HEK293 (cell line): ENCODE measurements at regions not wholly inside any gene's neighbourhood (a gene's known extent, or its start where the extent isn't known, plus 50 kb on each side); places are given as distances from the start of the nearest gene placed in this dataset.

Experiments used
- CTCF ChIA-PET: fragments of 350-600 bp; formaldehyde crosslinking; extraction: SDS; loops from one replicate; lab custom pipeline; 2021; ENCODE audit warnings: antibody characterized with exemption; lab: Yijun Ruan, JAX
- POLR2A ChIA-PET: fragments of 300-600 bp; formaldehyde crosslinking; extraction: SDS; loops from one replicate; lab custom pipeline; 2020; ENCODE audit warnings: antibody characterized with exemption, inconsistent platforms; lab: Yijun Ruan, JAX
- H3K27ac ChIP-seq: fragments of 200-500 bp; sonication (Bioruptor generic); 2 replicates; pipeline ENCODE4 v1.5.1; 2014; ENCODE audit warnings: low read depth, low read length, control low read depth, inconsistent platforms; ENCODE audit errors: extremely low read depth
- H3K36me3 ChIP-seq, 2 experiments: fragments of 200-500 bp in 1 of 2; sonication (Bioruptor generic) in 1 of 2; 1 replicate in 1 of 2; 2 replicates in 1 of 2; pipeline ENCODE4 v1.5.1; 2014 to 2017; ENCODE audit warnings: inconsistent platforms in 2 of 2, low read length in 2 of 2; ENCODE audit not compliant: control insufficient read depth in 2 of 2, insufficient read depth in 1 of 2
- H3K4me1 ChIP-seq: fragments of 200-500 bp; sonication (Bioruptor generic); 2 replicates; pipeline ENCODE4 v1.5.1; 2014; ENCODE audit warnings: mild to moderate bottlenecking, low read length, inconsistent platforms; ENCODE audit not compliant: control insufficient read depth, insufficient read depth
- H3K4me3 ChIP-seq: 2 replicates; pipeline ENCODE4 v1.5.1; 2011; ENCODE audit warnings: low read depth, mild to moderate bottlenecking, control low read depth, low read length, moderate library complexity
- H3K9me3 ChIP-seq: fragments of 200-500 bp; sonication (Bioruptor generic); 2 replicates; pipeline ENCODE4 v1.5.1; 2014; ENCODE audit warnings: low read depth, low read length, inconsistent platforms; ENCODE audit not compliant: control insufficient read depth, insufficient read depth
- GLIS2 ChIP-seq: fragments of 450-650 bp; formaldehyde crosslinking; IDR thresholded peaks from 2 replicates; pipeline ENCODE4 v1.5.1; 2016; ENCODE audit warnings: missing biosample characterization, missing genetic modification characterization
- KLF10 ChIP-seq: fragments of 450-650 bp; IDR thresholded peaks from 2 replicates; pipeline ENCODE4 v1.5.1; 2018; ENCODE audit warnings: missing biosample characterization, mild to moderate bottlenecking, missing genetic modification characterization
- PRDM1 ChIP-seq: fragments of 450-650 bp; formaldehyde crosslinking; IDR thresholded peaks from 2 replicates; pipeline ENCODE4; 2016; ENCODE audit warnings: missing biosample characterization, missing genetic modification characterization
- SCRT1 ChIP-seq: fragments of 450-650 bp; formaldehyde crosslinking; IDR thresholded peaks from 2 replicates; pipeline ENCODE4 v1.5.1; 2016; ENCODE audit warnings: missing biosample characterization, missing genetic modification characterization, borderline replicate concordance
- SCRT2 ChIP-seq: fragments of 450-650 bp; formaldehyde crosslinking; IDR thresholded peaks from 2 replicates; pipeline ENCODE4 v1.5.1; 2016; ENCODE audit warnings: missing biosample characterization, missing genetic modification characterization
- TSHZ1 ChIP-seq: fragments of 450-650 bp; formaldehyde crosslinking; IDR thresholded peaks from 2 replicates; pipeline ENCODE4 v1.5.1; 2016; ENCODE audit warnings: missing biosample characterization, missing genetic modification characterization, borderline replicate concordance
- WT1 ChIP-seq: fragments of 450-650 bp; formaldehyde crosslinking; IDR thresholded peaks from 2 replicates; pipeline ENCODE4 v1.5.1; 2016; ENCODE audit warnings: missing biosample characterization, missing genetic modification characterization
- YY1 ChIP-seq: fragments of 450-650 bp; formaldehyde crosslinking; IDR thresholded peaks from 2 replicates; pipeline ENCODE4 v1.5.1; 2018; ENCODE audit warnings: missing biosample characterization, missing genetic modification characterization
- YY2 ChIP-seq: fragments of 450-650 bp; formaldehyde crosslinking; IDR thresholded peaks from 2 replicates; pipeline ENCODE4 v1.5.1; 2016; ENCODE audit warnings: missing biosample characterization, missing genetic modification characterization
- ZBTB20 ChIP-seq: fragments of 450-650 bp; formaldehyde crosslinking; IDR thresholded peaks from 2 replicates; pipeline ENCODE4 v1.5.1; 2016; ENCODE audit warnings: missing biosample characterization, missing genetic modification characterization
- ZEB2 ChIP-seq: fragments of 450-650 bp; formaldehyde crosslinking; IDR thresholded peaks from 2 replicates; pipeline ENCODE4 v1.5.1; 2016; ENCODE audit warnings: missing biosample characterization, missing genetic modification characterization
- ZFP69B ChIP-seq: fragments of 450-650 bp; formaldehyde crosslinking; IDR thresholded peaks from 2 replicates; pipeline ENCODE4 v1.5.1; 2016; ENCODE audit warnings: missing biosample characterization, missing genetic modification characterization
- ZNF133 ChIP-seq: fragments of 450-650 bp; formaldehyde crosslinking; IDR thresholded peaks from 2 replicates; pipeline ENCODE4 v1.5.1; 2016; ENCODE audit warnings: missing biosample characterization, missing genetic modification characterization
- ZNF157 ChIP-seq: fragments of 450-650 bp; formaldehyde crosslinking; IDR thresholded peaks from 2 replicates; pipeline ENCODE4 v1.5.1; 2016; ENCODE audit warnings: missing biosample characterization, missing genetic modification characterization
- ZNF18 ChIP-seq: fragments of 450-650 bp; formaldehyde crosslinking; IDR thresholded peaks from 2 replicates; pipeline ENCODE4 v1.5.1; 2016; ENCODE audit warnings: missing biosample characterization, missing genetic modification characterization
- ZNF19 ChIP-seq: fragments of 450-650 bp; formaldehyde crosslinking; IDR thresholded peaks from 2 replicates; pipeline ENCODE4; 2016; ENCODE audit warnings: missing biosample characterization, missing genetic modification characterization, low read depth
- ZNF202 ChIP-seq: fragments of 450-650 bp; formaldehyde crosslinking; IDR thresholded peaks from 2 replicates; pipeline ENCODE4 v1.5.1; 2016; ENCODE audit warnings: missing biosample characterization, missing genetic modification characterization, borderline replicate concordance
- ZNF223 ChIP-seq: fragments of 450-650 bp; formaldehyde crosslinking; IDR thresholded peaks from 2 replicates; pipeline ENCODE4 v1.5.1; 2016; ENCODE audit warnings: missing biosample characterization, missing genetic modification characterization
- ZNF24 ChIP-seq: fragments of 450-650 bp; formaldehyde crosslinking; IDR thresholded peaks from 2 replicates; pipeline ENCODE4 v1.5.1; 2016; ENCODE audit warnings: missing biosample characterization, missing genetic modification characterization
- ZNF248 ChIP-seq: fragments of 450-650 bp; formaldehyde crosslinking; IDR thresholded peaks from 2 replicates; pipeline ENCODE4 v1.5.1; 2017; ENCODE audit warnings: missing biosample characterization, missing genetic modification characterization
- ZNF350 ChIP-seq: fragments of 450-650 bp; formaldehyde crosslinking; IDR thresholded peaks from 2 replicates; pipeline ENCODE4 v1.5.0; 2017; ENCODE audit warnings: missing biosample characterization, mild to moderate bottlenecking, missing genetic modification characterization
- ZNF362 ChIP-seq: fragments of 450-650 bp; formaldehyde crosslinking; IDR thresholded peaks from 2 replicates; pipeline ENCODE4 v1.5.1; 2016; ENCODE audit warnings: missing biosample characterization, missing genetic modification characterization
- ZNF394 ChIP-seq: fragments of 450-650 bp; formaldehyde crosslinking; IDR thresholded peaks from 2 replicates; pipeline ENCODE4 v1.5.1; 2016; ENCODE audit warnings: missing biosample characterization, missing genetic modification characterization, mild to moderate bottlenecking, moderate library complexity, borderline replicate concordance
- ZNF423 ChIP-seq: fragments of 450-650 bp; formaldehyde crosslinking; IDR thresholded peaks from 2 replicates; pipeline ENCODE4 v1.5.1; 2016; ENCODE audit warnings: missing biosample characterization, missing genetic modification characterization
- ZNF529 ChIP-seq: fragments of 450-650 bp; formaldehyde crosslinking; IDR thresholded peaks from 2 replicates; pipeline ENCODE4 v1.5.1; 2017; ENCODE audit warnings: missing genetic modification characterization, missing biosample characterization; ENCODE audit not compliant: insufficient replicate concordance
- ZNF530 ChIP-seq: fragments of 450-650 bp; formaldehyde crosslinking; IDR thresholded peaks from 2 replicates; pipeline ENCODE4 v1.5.1; 2016; ENCODE audit warnings: low read depth, missing biosample characterization, missing genetic modification characterization
- ZNF544 ChIP-seq: fragments of 450-650 bp; formaldehyde crosslinking; IDR thresholded peaks from 2 replicates; pipeline ENCODE4 v1.5.0; 2017; ENCODE audit warnings: missing biosample characterization, missing genetic modification characterization
- ZNF558 ChIP-seq: fragments of 450-650 bp; formaldehyde crosslinking; IDR thresholded peaks from 2 replicates; pipeline ENCODE4 v1.5.1; 2016; ENCODE audit warnings: missing biosample characterization, missing genetic modification characterization
- ZNF560 ChIP-seq: fragments of 450-650 bp; formaldehyde crosslinking; IDR thresholded peaks from 2 replicates; pipeline ENCODE4 v1.5.1; 2017; ENCODE audit warnings: missing biosample characterization, missing genetic modification characterization, borderline replicate concordance
- ZNF654 ChIP-seq: fragments of 450-650 bp; formaldehyde crosslinking; IDR thresholded peaks from 2 replicates; pipeline ENCODE4 v1.5.1; 2016; ENCODE audit warnings: low read depth, missing biosample characterization, missing genetic modification characterization

GRCh38 chr6:19158586-19158985 is 678.6 kb upstream of the ID4 start:
- Histone ChIP-seq H3K4me1 (no peaks in the 10 kb centered on the region), H3K27ac (no peak overlapping the region), H3K36me3 (no peaks in the 10 kb centered on the region), H3K4me3 (no peak overlapping the region), H3K9me3 (no peaks in the 10 kb centered on the region)
- POLR2A ChIA-PET: no interaction called here
- no peak for TF ChIP-seq YY1 (tag by site-specific recombination)
- TF ChIP-seq PRDM1 (tag by site-specific recombination): no peak
- no peak for TF ChIP-seq ZEB2 (tag by site-specific recombination)
- no peak for TF ChIP-seq ZNF350 (tag by site-specific recombination)
- TF ChIP-seq ZNF133: no peak
- TF ChIP-seq ZNF530 (tag by site-specific recombination): no peak
- TF ChIP-seq ZNF362: no peak
- no peak for TF ChIP-seq KLF10 (tag by site-specific recombination)
- TF ChIP-seq SCRT1 (tag by site-specific recombination): no peak
- TF ChIP-seq ZNF558 (tag by site-specific recombination): no peak
- TF ChIP-seq ZNF24 (tag by site-specific recombination): no peak
- no peak for TF ChIP-seq ZNF654 (tag by site-specific recombination)
- no peak for TF ChIP-seq ZFP69B (tag by site-specific recombination)
- no peak for TF ChIP-seq ZNF560 (tag by site-specific recombination)
- TF ChIP-seq SCRT2: no peak
- no peak for TF ChIP-seq ZNF19 (tag by site-specific recombination)
- no peak for TF ChIP-seq YY2 (tag by site-specific recombination)
- CTCF ChIA-PET: interaction anchor here (0.6 to 0.7 kb wide), 2 partner anchors 157 to 1208 kb away, joined by 3 to 4 read pairs; no protein-coding TSS in a partner anchor

GRCh38 chr6:19159089-19159488 is 678.1 kb upstream of the ID4 start:
- H3K4me3 ChIP-seq: no peak overlapping the region
- H3K9me3 ChIP-seq: no peaks in the 10 kb centered on the region
- H3K27ac ChIP-seq: no peak overlapping the region
- POLR2A ChIA-PET: no interaction called here
- TF ChIP-seq ZNF544: no peak
- no peak for TF ChIP-seq GLIS2
- CTCF ChIA-PET: interaction anchor here (0.7 kb wide), 1 partner anchor 1208 kb away, joined by 4 read pairs; no protein-coding TSS in a partner anchor
- H3K36me3 ChIP-seq: no peaks in the 10 kb centered on the region
- no peaks in the 10 kb centered on the region for H3K4me1 ChIP-seq

GRCh38 chr6:19159561-19159960 is 677.6 kb upstream of the ID4 start:
- H3K27ac ChIP-seq: no peak overlapping the region
- H3K4me1 ChIP-seq: no peaks in the 10 kb centered on the region
- CTCF ChIA-PET: no interaction called here
- no peak overlapping the region for H3K4me3 ChIP-seq
- no peaks in the 10 kb centered on the region for H3K36me3 ChIP-seq
- H3K9me3 ChIP-seq: no peaks in the 10 kb centered on the region
- POLR2A ChIA-PET: no interaction called here
- TF ChIP-seq ZNF18 (tag by site-specific recombination): no peak
- no peak for TF ChIP-seq ZNF157 (tag by site-specific recombination)
- TF ChIP-seq ZBTB20 (tag by site-specific recombination): no peak
- no peak for TF ChIP-seq WT1
- no peak for TF ChIP-seq ZNF248 (tag by site-specific recombination)
- TF ChIP-seq TSHZ1 (tag by site-specific recombination): no peak
- no peak for TF ChIP-seq ZNF223 (tag by site-specific recombination)
- no peak for TF ChIP-seq ZNF529 (tag by site-specific recombination)
- TF ChIP-seq ZNF394: no peak
- TF ChIP-seq ZNF423: no peak
- no peak for TF ChIP-seq ZNF202 (tag by site-specific recombination)
- no peak for TF ChIP-seq KLF10 (tag by site-specific recombination)
